SK-N-SH (cell line): ENCODE measurements at regions not wholly inside any gene's neighbourhood (a gene's known extent, or its start where the extent isn't known, plus 50 kb on each side); places are given as distances from the start of the nearest gene placed in this dataset.

ENCODE experiments used
- CTCF ChIA-PET: fragments of 300-600, 350-600 bp; formaldehyde crosslinking; extraction: SDS; loops from one replicate; lab custom pipeline; 2021; lab: Yijun Ruan, JAX
- POLR2A ChIA-PET: fragments of 350-600 bp; sonication (Branson Sonifier 250); formaldehyde crosslinking; extraction: SDS; loops from one replicate; lab custom pipeline; 2020; ENCODE audit warnings: antibody characterized with exemption, inconsistent platforms; lab: Yijun Ruan, JAX
- DNase-seq: peaks from one replicate; pipeline ENCODE4 v3.0.0; 2012
- H2AFZ ChIP-seq: fragments of 200-600 bp; sonication (generic); 2 replicates; pipeline ENCODE4 v1.8.1; 2016; ENCODE audit warnings: antibody characterized with exemption, mild to moderate bottlenecking, low read depth
- H3F3A ChIP-seq: fragments of 200-600 bp; sonication (generic); replicated peaks from 2 replicates; pipeline ENCODE3; 2016; ENCODE audit warnings: antibody characterized with exemption, mild to moderate bottlenecking; ENCODE audit not compliant: insufficient read depth
- H3K27ac ChIP-seq, 2 experiments: fragments of 200-500 bp in 1 of 2; fragments of 200-600 bp in 1 of 2; sonication (Bioruptor generic) in 1 of 2; sonication (generic), shearing (Covaris generic) in 1 of 2; 2 replicates each; pipeline versions ENCODE4 v1.5.1 to v1.6.1; 2014 to 2016; ENCODE audit warnings: low read depth in 2 of 2, inconsistent platforms in 1 of 2, low read length in 1 of 2, mild to moderate bottlenecking in 1 of 2, mixed read lengths in 1 of 2
- H3K27me3 ChIP-seq: fragments of 200-600 bp; sonication (generic), shearing (Covaris generic); 2 replicates; pipeline ENCODE4 v1.6.1; 2016; ENCODE audit warnings: mixed run types; ENCODE audit not compliant: insufficient read depth
- H3K36me3 ChIP-seq, 2 experiments: fragments of 200-500 bp in 1 of 2; fragments of 200-600 bp in 1 of 2; sonication (Bioruptor generic) in 1 of 2; sonication (generic) in 1 of 2; replicated peaks in 1 of 2; 2 replicates each; pipeline versions ENCODE3 to v1.5.1; 2014 to 2016; ENCODE audit warnings: low read length in 1 of 2, mild to moderate bottlenecking in 1 of 2; ENCODE audit not compliant: insufficient read depth in 2 of 2, control insufficient read depth in 1 of 2
- H3K4me1 ChIP-seq, 2 experiments: fragments of 200-500 bp in 1 of 2; fragments of 200-600 bp in 1 of 2; sonication (Bioruptor generic) in 1 of 2; sonication (generic), shearing (Covaris generic) in 1 of 2; 2 replicates each; pipeline versions ENCODE4 v1.5.1 to v1.6.1; 2014 to 2016; ENCODE audit warnings: low read depth in 1 of 2, low read length in 1 of 2, mixed run types in 1 of 2; ENCODE audit not compliant: insufficient read depth in 2 of 2, control insufficient read depth in 1 of 2
- H3K4me2 ChIP-seq: fragments of 200-600 bp; sonication (generic), shearing (Covaris generic); 2 replicates; pipeline ENCODE4 v1.6.1; 2017; ENCODE audit warnings: mixed run types
- H3K4me3 ChIP-seq, 2 experiments: fragments of 200-500 bp in 1 of 2; fragments of 200-600 bp in 1 of 2; sonication (Bioruptor generic) in 1 of 2; sonication (generic), shearing (Covaris generic) in 1 of 2; 2 replicates each; pipeline versions ENCODE4 v1.5.1 to v1.8.1; 2014 to 2016; ENCODE audit warnings: low read depth in 2 of 2, inconsistent platforms in 1 of 2, low read length in 1 of 2, mild to moderate bottlenecking in 1 of 2, mixed read lengths in 1 of 2, moderate library complexity in 1 of 2
- H3K79me2 ChIP-seq: fragments of 200-600 bp; sonication (generic); 2 replicates; pipeline ENCODE4 v1.8.1; 2017; ENCODE audit warnings: mild to moderate bottlenecking; ENCODE audit not compliant: insufficient read depth
- H3K9ac ChIP-seq: fragments of 200-600 bp; sonication (generic); 2 replicates; pipeline ENCODE4 v1.6.1; 2017; ENCODE audit warnings: mixed run types
- H3K9me2 ChIP-seq: fragments of 200-600 bp; sonication (generic); 2 replicates; pipeline ENCODE4 v1.6.1; 2017; ENCODE audit warnings: mixed run types
- H3K9me3 ChIP-seq: fragments of 200-600 bp; sonication (generic); 2 replicates; pipeline ENCODE4 v1.6.1; 2017; ENCODE audit warnings: mixed run types, mild to moderate bottlenecking, moderate library complexity
- H4K20me1 ChIP-seq: fragments of 200-600 bp; sonication (generic); 2 replicates; pipeline ENCODE4 v1.6.1; 2017; ENCODE audit warnings: mild to moderate bottlenecking, mixed run types; ENCODE audit not compliant: insufficient read depth
- CHD2 ChIP-seq: fragments of 150-350 bp; IDR thresholded peaks from 2 replicates; pipeline ENCODE4 v1.6.1; 2018; ENCODE audit warnings: low read length; ENCODE audit not compliant: partially characterized antibody
- ELF1 ChIP-seq: IDR thresholded peaks from 2 replicates; pipeline ENCODE4 v1.4.0; 2012
- EP300 ChIP-seq, 2 experiments: IDR thresholded peaks; 2 replicates each; pipeline versions ENCODE4 v1.4.0 to v1.6.1; 2012; ENCODE audit warnings: borderline replicate concordance in 1 of 2, low read depth in 1 of 2, low read length in 1 of 2
- FOSL2 ChIP-seq: IDR thresholded peaks from 2 replicates; pipeline ENCODE4 v1.4.0; 2012; ENCODE audit warnings: low read depth, mild to moderate bottlenecking, moderate library complexity, borderline replicate concordance
- FOXM1 ChIP-seq: IDR thresholded peaks from 2 replicates; pipeline ENCODE4 v1.4.0; 2012; ENCODE audit warnings: low read depth, mild to moderate bottlenecking
- GABPA ChIP-seq: IDR thresholded peaks from 2 replicates; pipeline ENCODE4 v1.4.0; 2012; ENCODE audit warnings: low read depth, mild to moderate bottlenecking
- GATA2 ChIP-seq: sonication (generic); formaldehyde crosslinking; IDR thresholded peaks from 2 replicates; pipeline ENCODE4 v1.5.0; 2020; ENCODE audit warnings: mild to moderate bottlenecking, missing genetic modification reagents
- JUND ChIP-seq: IDR thresholded peaks from 2 replicates; pipeline ENCODE4 v1.4.0; 2012
- MEF2A ChIP-seq: IDR thresholded peaks from 2 replicates; pipeline ENCODE4 v1.4.0; 2012; ENCODE audit warnings: low read depth, borderline replicate concordance
- NFIC ChIP-seq: IDR thresholded peaks from 2 replicates; pipeline ENCODE4 v1.4.0; 2012; ENCODE audit warnings: borderline replicate concordance
- NRF1 ChIP-seq: IDR thresholded peaks from 2 replicates; pipeline ENCODE4 v1.6.1; 2012; ENCODE audit warnings: low read depth, mild to moderate bottlenecking, low read length
- POLR2AphosphoS5 ChIP-seq: IDR thresholded peaks from 2 replicates; pipeline ENCODE4 v1.6.1; 2012; ENCODE audit warnings: low read depth, low read length
- RCOR1 ChIP-seq: fragments of 150-350 bp; IDR thresholded peaks from 2 replicates; pipeline ENCODE4 v1.6.1; 2017; ENCODE audit warnings: antibody characterized with exemption, low read length
- RFX5 ChIP-seq: IDR thresholded peaks from 2 replicates; pipeline ENCODE4 v1.6.1; 2012; ENCODE audit warnings: mild to moderate bottlenecking, improper control_type of control experiment, low read length
- TAF1 ChIP-seq: IDR thresholded peaks from 2 replicates; pipeline ENCODE4 v1.6.1; 2012; ENCODE audit warnings: low read depth, mild to moderate bottlenecking, low read length, moderate library complexity, borderline replicate concordance
- TCF12 ChIP-seq: IDR thresholded peaks from 2 replicates; pipeline ENCODE4 v1.4.0; 2012
- USF1 ChIP-seq: IDR thresholded peaks from 2 replicates; pipeline ENCODE4 v1.4.0; 2012; ENCODE audit warnings: low read depth, borderline replicate concordance
- YY1 ChIP-seq: IDR thresholded peaks from 2 replicates; pipeline ENCODE4 v1.4.0; 2012; ENCODE audit warnings: low read depth, mild to moderate bottlenecking
- WGBS: methylation state at CpG from one replicate; pipeline ENCODE4 v1.1.6; 2017; ENCODE audit warnings: low lambda C conversion rate; 5-methylcytosine and 5-hydroxymethylcytosine counted together
- TF ChIP-seq, protein P1 (sequence below): IDR thresholded peaks from 2 replicates; pipeline ENCODE4 v1.4.0; 2012; ENCODE audit warnings: low read depth
- TF ChIP-seq, protein P2 (sequence below): fragments of 200-600 bp; sonication (generic); IDR thresholded peaks from 2 replicates; pipeline ENCODE4 v1.6.1; 2017; ENCODE audit warnings: antibody characterized with exemption, mild to moderate bottlenecking, moderate library complexity

DNA sequence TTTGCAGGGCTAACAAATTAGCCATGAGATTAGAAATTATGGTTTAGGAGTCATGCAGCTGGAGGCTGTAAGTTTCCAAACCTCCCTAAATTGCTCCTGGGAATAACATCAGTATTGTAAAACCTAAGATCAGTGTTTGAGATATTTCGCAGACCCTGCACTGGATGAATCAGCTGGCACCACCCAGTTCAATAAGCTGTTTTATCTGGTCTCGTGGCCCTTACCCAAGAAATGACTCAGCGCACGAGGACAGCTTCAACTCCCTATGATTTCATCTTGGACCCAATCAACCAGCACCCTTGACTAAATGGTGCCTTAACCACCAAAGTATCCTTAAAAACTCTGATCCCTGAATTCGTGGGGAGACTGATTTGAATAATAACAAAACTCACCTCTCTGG is 482.0 kb upstream of the PCDH15 start:
- TF ChIP-seq NRF1 = no peak
- no peak for TF ChIP-seq CHD2
- TF ChIP-seq EP300 (IDR thresholded peaks at IDR 0.05; ENCODE audit: borderline replicate concordance in 1 of 2, low read depth in 1 of 2, low read length in 1 of 2) = no peak
- TF ChIP-seq TCF12 = peak; percentile 35; the same call in 1 of the 2 replicates
- 0 out of 2 replicates have a peak, but pooled peaks have one; percentile 25 for TF ChIP-seq JUND
- no peak for TF ChIP-seq FOXM1
- no peak for TF ChIP-seq GABPA
- TF ChIP-seq ELF1 = no peak
- no peak for TF ChIP-seq MEF2A
- TF ChIP-seq, protein P1, sequence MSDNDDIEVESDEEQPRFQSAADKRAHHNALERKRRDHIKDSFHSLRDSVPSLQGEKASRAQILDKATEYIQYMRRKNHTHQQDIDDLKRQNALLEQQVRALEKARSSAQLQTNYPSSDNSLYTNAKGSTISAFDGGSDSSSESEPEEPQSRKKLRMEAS = no peak
- peak; percentile 25; the same call in 1 of the 2 replicates for TF ChIP-seq FOSL2
- no peaks in the 10 kb centered on the region for H3K27me3 ChIP-seq
- no peak overlapping the region for H3K4me2 ChIP-seq
- H3K79me2 ChIP-seq = no peaks in the 10 kb centered on the region
- no peaks in the 10 kb centered on the region for H3F3A ChIP-seq
- ChIA-PET CTCF (interaction anchor here (1.2 to 1.7 kb wide), 3 partner anchors 19 to 191 kb away, joined by 3 to 4 read pairs (median 3); no protein-coding TSS in a partner anchor), POLR2A (no interaction called here)
- H3K27ac ChIP-seq = no peak overlapping the region
- no peaks in the 10 kb centered on the region for H3K9me2 ChIP-seq
- H3K36me3 ChIP-seq = no peaks in the 10 kb centered on the region
- no peaks in the 10 kb centered on the region; a peak in 1 of 4 replicates for H3K4me1 ChIP-seq
- H4K20me1 ChIP-seq = no peaks in the 10 kb centered on the region
- no peaks in the 10 kb centered on the region for H3K9me3 ChIP-seq
- H3K4me3 ChIP-seq = no peak overlapping the region
- no peak overlapping the region for H3K9ac ChIP-seq
- no peak overlapping the region for H2AFZ ChIP-seq
- WGBS = 36% methylated on average over 5 of the region's 5 CpGs
- DNase-seq = no peak

DNA sequence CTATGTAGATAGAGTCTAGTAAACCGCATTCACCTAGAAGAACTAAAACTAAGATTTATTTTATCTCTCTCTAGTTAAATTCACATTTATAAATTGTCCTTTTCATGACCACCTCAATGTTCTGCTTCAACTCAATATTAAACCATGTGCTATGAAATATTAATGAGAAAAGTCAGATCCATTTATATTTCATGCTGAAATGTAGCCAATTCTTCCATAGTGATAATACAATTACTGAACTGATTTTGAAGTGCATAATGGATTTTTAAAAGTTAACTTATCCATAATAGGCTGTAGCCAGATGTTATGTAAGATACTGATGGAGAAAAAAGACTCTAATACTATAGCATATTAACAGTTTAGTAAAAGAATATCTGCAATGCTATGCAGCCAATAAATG is 479.7 kb upstream of the PCDH15 start:
- Histone ChIP-seq H3K9me2 (no peaks in the 10 kb centered on the region), H3K27me3 (no peaks in the 10 kb centered on the region), H3F3A (no peaks in the 10 kb centered on the region), H3K36me3 (no peaks in the 10 kb centered on the region), H3K9ac (no peak overlapping the region), H3K4me3 (no peak overlapping the region), H4K20me1 (no peaks in the 10 kb centered on the region), H3K4me1 (no peaks in the 10 kb centered on the region; a peak in 1 of 4 replicates), H3K79me2 (no peaks in the 10 kb centered on the region), H3K27ac (peak overlapping the region in 1 of 2 experiments; percentile 62; a peak in 2 of 4 replicates), H3K9me3 (no peaks in the 10 kb centered on the region), H3K4me2 (no peak overlapping the region), H2AFZ (no peak overlapping the region)
- WGBS = 69% methylated on average over 1 of the region's 1 CpG
- CTCF ChIA-PET = interaction anchor here (1.4 kb wide), 1 partner anchor 348 kb away, joined by 4 read pairs; no protein-coding TSS in a partner anchor
- no peak for DNase-seq
- POLR2A ChIA-PET = no interaction called here
- TF ChIP-seq GATA2 (CRISPR knock-in tag) (peak; percentile 46), ELF1 (no peak), TCF12 (0 out of 2 replicates have a peak, but pooled peaks have one; percentile 9), CHD2 (no peak), USF1 (no peak), YY1 (no peak), NFIC (no peak), EP300 (IDR thresholded peaks at IDR 0.05; ENCODE audit: borderline replicate concordance in 1 of 2, low read depth in 1 of 2, low read length in 1 of 2) (peak in 1 of 2 experiments; percentile 56; a peak in 2 of 4 replicates), MEF2A (no peak), RCOR1 (peak; percentile 58; the same call in 1 of the 2 replicates), RFX5 (no peak), POLR2AphosphoS5 (no peak), TAF1 (no peak)
- TF ChIP-seq, protein P1 = no peak
- TF ChIP-seq, protein P2, sequence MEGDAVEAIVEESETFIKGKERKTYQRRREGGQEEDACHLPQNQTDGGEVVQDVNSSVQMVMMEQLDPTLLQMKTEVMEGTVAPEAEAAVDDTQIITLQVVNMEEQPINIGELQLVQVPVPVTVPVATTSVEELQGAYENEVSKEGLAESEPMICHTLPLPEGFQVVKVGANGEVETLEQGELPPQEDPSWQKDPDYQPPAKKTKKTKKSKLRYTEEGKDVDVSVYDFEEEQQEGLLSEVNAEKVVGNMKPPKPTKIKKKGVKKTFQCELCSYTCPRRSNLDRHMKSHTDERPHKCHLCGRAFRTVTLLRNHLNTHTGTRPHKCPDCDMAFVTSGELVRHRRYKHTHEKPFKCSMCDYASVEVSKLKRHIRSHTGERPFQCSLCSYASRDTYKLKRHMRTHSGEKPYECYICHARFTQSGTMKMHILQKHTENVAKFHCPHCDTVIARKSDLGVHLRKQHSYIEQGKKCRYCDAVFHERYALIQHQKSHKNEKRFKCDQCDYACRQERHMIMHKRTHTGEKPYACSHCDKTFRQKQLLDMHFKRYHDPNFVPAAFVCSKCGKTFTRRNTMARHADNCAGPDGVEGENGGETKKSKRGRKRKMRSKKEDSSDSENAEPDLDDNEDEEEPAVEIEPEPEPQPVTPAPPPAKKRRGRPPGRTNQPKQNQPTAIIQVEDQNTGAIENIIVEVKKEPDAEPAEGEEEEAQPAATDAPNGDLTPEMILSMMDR = no peak
